Thyroid gland (tissue), 4 donors: ENCODE measurements at regions not wholly inside any gene's neighbourhood (a gene's known extent, or its start where the extent isn't known, plus 50 kb on each side); places are given as distances from the start of the nearest gene placed in this dataset.

Experiments used
- POLR2A ChIP-seq, 2 donors: fragments of 450-650 bp; IDR thresholded peaks; one replicate each; pipeline ENCODE4 v1.6.1; 2017; ENCODE audit warnings: antibody characterized with exemption in 2 of 2, mild to moderate bottlenecking in 2 of 2, moderate library complexity in 1 of 2
- TF ChIP-seq, protein P1 (sequence below), 6 experiments: fragments of 200-600 bp in 3 of 6; fragments of 450-650 bp in 3 of 6; sonication (generic) in 3 of 6; IDR thresholded peaks; one replicate each; pipeline ENCODE4 v1.5.1; 2016 to 2019; ENCODE audit warnings: antibody characterized with exemption in 6 of 6, mild to moderate bottlenecking in 2 of 6, inconsistent platforms in 1 of 6, moderate library complexity in 1 of 6

DNA sequence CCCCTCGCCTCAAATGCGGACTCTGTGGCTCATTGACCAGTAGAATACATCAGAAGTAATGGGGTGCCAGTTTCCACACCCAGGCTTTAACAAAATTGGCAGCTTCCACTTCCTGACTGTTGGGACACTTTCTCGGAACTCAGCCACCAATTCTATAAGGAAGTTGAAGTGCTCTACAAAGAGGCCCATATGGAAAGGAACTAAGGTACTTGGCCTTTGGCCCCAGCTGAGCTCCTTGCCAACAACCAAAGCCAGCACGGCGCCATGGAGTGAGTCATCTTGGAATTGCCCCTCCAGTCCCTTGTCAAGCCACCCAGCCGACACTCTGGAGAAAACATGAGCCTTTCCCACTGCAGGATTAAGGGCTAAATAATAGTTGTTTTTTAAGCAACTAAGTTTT is 262.2 kb upstream of the INTU start:
- TF ChIP-seq, protein P1, sequence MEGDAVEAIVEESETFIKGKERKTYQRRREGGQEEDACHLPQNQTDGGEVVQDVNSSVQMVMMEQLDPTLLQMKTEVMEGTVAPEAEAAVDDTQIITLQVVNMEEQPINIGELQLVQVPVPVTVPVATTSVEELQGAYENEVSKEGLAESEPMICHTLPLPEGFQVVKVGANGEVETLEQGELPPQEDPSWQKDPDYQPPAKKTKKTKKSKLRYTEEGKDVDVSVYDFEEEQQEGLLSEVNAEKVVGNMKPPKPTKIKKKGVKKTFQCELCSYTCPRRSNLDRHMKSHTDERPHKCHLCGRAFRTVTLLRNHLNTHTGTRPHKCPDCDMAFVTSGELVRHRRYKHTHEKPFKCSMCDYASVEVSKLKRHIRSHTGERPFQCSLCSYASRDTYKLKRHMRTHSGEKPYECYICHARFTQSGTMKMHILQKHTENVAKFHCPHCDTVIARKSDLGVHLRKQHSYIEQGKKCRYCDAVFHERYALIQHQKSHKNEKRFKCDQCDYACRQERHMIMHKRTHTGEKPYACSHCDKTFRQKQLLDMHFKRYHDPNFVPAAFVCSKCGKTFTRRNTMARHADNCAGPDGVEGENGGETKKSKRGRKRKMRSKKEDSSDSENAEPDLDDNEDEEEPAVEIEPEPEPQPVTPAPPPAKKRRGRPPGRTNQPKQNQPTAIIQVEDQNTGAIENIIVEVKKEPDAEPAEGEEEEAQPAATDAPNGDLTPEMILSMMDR (IDR thresholded peaks at IDR 0.05), result no peak
- TF ChIP-seq POLR2A (IDR thresholded peaks at IDR 0.05), result no peak
